Psoas muscle (tissue), 7 donors: ENCODE measurements at regions not wholly inside any gene's neighbourhood (a gene's known extent, or its start where the extent isn't known, plus 50 kb on each side); places are given as distances from the start of the nearest gene placed in this dataset.

Experiments
- ATAC-seq, 4 donors: fragments of 200-7000 bp; cut with Tn5 transposase; one replicate each; pipeline ENCODE4 v1.9.1; 2020; ENCODE audit warnings: moderate library complexity in 3 of 4, mild to moderate bottlenecking in 2 of 4
- DNase-seq, 2 donors: peaks; one replicate each; pipeline ENCODE4 v3.0.0-alpha.2; 2020
- H3K27ac ChIP-seq: fragments of 200-600 bp; one replicate; pipeline ENCODE4 v1.8.0; 2022
- H3K27me3 ChIP-seq, 3 donors: fragments of 200-600 bp in 1 of 3; one replicate each; pipeline versions ENCODE4 v1.6.1 to v1.8.0; 2013 to 2022; ENCODE audit warnings: low read length in 2 of 3, mild to moderate bottlenecking in 2 of 3, moderate library complexity in 1 of 3; ENCODE audit not compliant: insufficient read depth in 3 of 3
- H3K36me3 ChIP-seq, 2 donors: fragments of 200-600 bp in 1 of 2; one replicate each; pipeline versions ENCODE4 v1.6.1 to v1.8.0; 2013 to 2022; ENCODE audit warnings: low read depth in 1 of 2, mild to moderate bottlenecking in 1 of 2, moderate library complexity in 1 of 2; ENCODE audit not compliant: insufficient read depth in 1 of 2
- H3K4me1 ChIP-seq: fragments of 200-600 bp; one replicate; pipeline ENCODE4 v1.8.0; 2022
- H3K4me3 ChIP-seq: fragments of 200-600 bp; one replicate; pipeline ENCODE4 v1.8.0; 2022; ENCODE audit warnings: mild to moderate bottlenecking
- H3K9me3 ChIP-seq: fragments of 200-600 bp; one replicate; pipeline ENCODE4 v1.8.0; 2022
- WGBS, 3 donors: extraction: QIAGEN DNeasy Blood & Tissue Kit; methylation state at CpG; one replicate each; pipeline versions ENCODE4 v1.1.6 to v1.1.7; 2013; 5-methylcytosine and 5-hydroxymethylcytosine counted together
- intact Hi-C, 2 donors: fragments of 100-400 bp; cut with DNase I; formaldehyde crosslinking; loops; one replicate each; pipeline versions ENCODE4 v1.11.0 to v1.14.2; 2022
- TF ChIP-seq, protein P1 (sequence below): fragments of 200-600 bp; IDR thresholded peaks from one replicate; pipeline ENCODE4 v1.8.0; 2022; ENCODE audit warnings: antibody characterized with exemption
- donor health status: healthy with polysubstance abuse.
- donor health status: DM: no; HTN: no; CAD: no; lungs with moderate emphysema.
- donor health status: Bipolar disorder and iron deficiency.
- donor health status: healthy.
- donor health status: DM: yes; HTN: yes; CAD: no.
- donor health status: DM: no; HTN: no; CAD: no.
- donor health status: DM: yes; HTN: yes; CAD: no.

DNA sequence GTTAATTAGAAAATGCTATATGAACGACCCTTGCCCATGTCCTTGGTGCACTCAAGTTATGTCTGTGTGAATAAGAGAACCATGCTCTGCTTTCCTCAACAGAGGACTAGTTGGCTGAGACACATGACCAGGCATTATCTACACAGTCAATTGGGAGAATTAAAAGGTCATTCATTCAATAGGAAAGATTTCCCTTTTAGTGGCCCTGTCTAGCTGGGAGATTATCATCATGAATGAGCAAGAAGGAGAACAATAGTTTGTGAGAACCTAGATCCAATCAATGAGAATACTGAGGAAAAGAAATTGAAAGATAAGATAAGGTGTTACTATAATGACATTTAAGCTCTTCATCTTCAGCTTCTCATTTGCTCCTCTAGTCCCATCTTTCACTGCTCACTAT lies 1033.4 kb upstream of the LCORL start:
- H3K4me3 ChIP-seq: no peak overlapping the region
- ATAC-seq (no peak), DNase-seq (no peak)
- 35 to 46% (median 41%) methylated on average over 1 of the region's 1 CpG for WGBS, 3 donors
- H3K4me1 ChIP-seq: no peaks in the 10 kb centered on the region
- no peak overlapping the region for H3K27ac ChIP-seq
- H3K27me3 ChIP-seq: no peaks in the 10 kb centered on the region
- TF ChIP-seq, protein P1, sequence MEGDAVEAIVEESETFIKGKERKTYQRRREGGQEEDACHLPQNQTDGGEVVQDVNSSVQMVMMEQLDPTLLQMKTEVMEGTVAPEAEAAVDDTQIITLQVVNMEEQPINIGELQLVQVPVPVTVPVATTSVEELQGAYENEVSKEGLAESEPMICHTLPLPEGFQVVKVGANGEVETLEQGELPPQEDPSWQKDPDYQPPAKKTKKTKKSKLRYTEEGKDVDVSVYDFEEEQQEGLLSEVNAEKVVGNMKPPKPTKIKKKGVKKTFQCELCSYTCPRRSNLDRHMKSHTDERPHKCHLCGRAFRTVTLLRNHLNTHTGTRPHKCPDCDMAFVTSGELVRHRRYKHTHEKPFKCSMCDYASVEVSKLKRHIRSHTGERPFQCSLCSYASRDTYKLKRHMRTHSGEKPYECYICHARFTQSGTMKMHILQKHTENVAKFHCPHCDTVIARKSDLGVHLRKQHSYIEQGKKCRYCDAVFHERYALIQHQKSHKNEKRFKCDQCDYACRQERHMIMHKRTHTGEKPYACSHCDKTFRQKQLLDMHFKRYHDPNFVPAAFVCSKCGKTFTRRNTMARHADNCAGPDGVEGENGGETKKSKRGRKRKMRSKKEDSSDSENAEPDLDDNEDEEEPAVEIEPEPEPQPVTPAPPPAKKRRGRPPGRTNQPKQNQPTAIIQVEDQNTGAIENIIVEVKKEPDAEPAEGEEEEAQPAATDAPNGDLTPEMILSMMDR: no peak
- intact Hi-C loops: no loop called here
- H3K36me3 ChIP-seq: no peaks in the 10 kb centered on the region
- no peaks in the 10 kb centered on the region for H3K9me3 ChIP-seq

DNA sequence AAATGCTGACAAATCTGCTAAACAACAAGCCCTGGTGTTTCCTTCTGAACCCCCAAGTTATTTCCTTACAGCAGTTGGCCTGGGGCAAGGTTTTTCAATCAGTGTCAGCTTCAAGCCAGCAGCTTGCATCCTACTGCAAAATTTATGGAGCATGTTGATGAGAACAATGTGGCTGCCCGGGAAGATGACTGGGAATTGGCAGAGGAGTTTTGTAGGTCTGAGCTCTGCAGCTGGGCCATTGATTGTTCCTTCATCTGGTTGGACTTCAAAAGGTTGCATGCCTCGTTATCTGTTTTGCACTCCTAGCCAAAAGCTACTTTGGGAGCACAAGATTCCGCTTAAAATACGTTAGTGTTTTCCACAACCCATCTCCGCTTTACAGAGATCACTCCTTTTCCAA lies 1030.3 kb upstream of the LCORL start:
- DNase-seq: no peak
- Histone ChIP-seq H3K9me3 (no peaks in the 10 kb centered on the region), H3K27me3 (no peaks in the 10 kb centered on the region), H3K36me3 (no peaks in the 10 kb centered on the region), H3K27ac (no peak overlapping the region), H3K4me3 (no peak overlapping the region), H3K4me1 (no peaks in the 10 kb centered on the region)
- ATAC-seq: no peak
- TF ChIP-seq, protein P1: no peak
- WGBS, 3 donors: 17 to 28% (median 26%) methylated on average over 5 of the region's 5 CpGs
- intact Hi-C loops: no loop called here

DNA sequence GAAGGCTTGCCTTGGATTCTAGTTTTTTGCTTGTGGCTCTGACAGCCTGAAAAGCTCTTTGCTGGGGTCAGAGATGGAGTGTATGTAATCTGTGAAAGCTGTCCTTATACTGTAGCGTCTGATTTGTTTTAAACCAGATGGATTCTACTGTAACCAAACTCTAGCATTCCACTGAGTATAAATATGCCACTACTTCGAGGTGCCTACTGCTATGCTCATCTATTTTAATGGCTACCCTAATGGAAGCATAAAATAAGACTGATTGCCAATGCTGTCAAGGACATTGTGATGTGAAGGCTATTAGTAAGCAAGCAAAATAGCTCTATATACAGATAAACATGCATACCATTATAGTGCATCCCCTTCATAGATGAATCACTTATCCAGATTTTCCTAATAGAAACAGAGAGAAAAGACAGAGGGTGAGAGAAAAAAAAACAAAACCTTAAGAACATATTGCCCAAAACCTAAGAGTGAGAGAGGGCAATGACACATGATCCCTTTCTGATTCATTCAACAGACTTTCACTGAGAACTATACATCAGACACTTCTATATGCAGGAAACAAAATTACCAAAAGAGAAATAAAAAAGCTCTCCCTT lies 1025.8 kb upstream of the LCORL start:
- no peak for ATAC-seq
- Histone ChIP-seq H3K4me1 (no peaks in the 10 kb centered on the region), H3K4me3 (no peak overlapping the region), H3K36me3 (no peaks in the 10 kb centered on the region), H3K27ac (no peak overlapping the region), H3K27me3 (no peaks in the 10 kb centered on the region), H3K9me3 (no peaks in the 10 kb centered on the region)
- intact Hi-C loops: no loop called here
- 36 to 41% (median 39%) methylated on average over 2 of the region's 2 CpGs for WGBS, 3 donors
- DNase-seq: no peak
- TF ChIP-seq, protein P1: no peak

- Histone ChIP-seq H3K36me3 (no peaks in the 10 kb centered on the region), H3K27me3 (no peaks in the 10 kb centered on the region), H3K9me3 (no peaks in the 10 kb centered on the region), H3K4me3 (no peak overlapping the region), H3K4me1 (no peaks in the 10 kb centered on the region), H3K27ac (no peak overlapping the region)
- 82 to 92% (median 82%) methylated on average over 3 of the region's 3 CpGs for WGBS, 3 donors
- TF ChIP-seq, protein P1: no peak
- DNase-seq: no peak
- ATAC-seq: no peak
- intact Hi-C loops: no loop called here
These were observed 1018.3 kb upstream of the LCORL start for GRCh38 chr4:19039816-19040215.

DNA sequence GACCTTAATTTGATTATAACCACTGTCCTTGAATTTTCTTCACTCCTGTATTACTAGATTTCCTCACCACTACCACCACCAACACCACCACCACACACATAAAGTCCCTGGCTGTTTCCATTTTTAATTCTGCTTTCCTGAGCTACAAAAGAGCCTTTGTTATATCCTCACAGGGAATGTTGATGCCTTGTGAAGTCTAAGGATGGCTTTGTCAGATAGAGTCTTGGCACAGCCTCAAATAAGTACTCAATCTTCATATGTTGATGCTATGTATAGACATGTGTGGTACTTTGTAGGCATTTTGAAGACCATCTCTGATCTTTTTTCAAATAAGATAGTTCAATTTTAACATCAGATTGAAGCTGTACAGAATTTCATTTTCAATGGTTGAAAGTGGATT lies 1016.7 kb upstream of the LCORL start:
- intact Hi-C loops: no loop called here
- no peak for DNase-seq
- no peaks in the 10 kb centered on the region for H3K27me3 ChIP-seq
- no peaks in the 10 kb centered on the region for H3K9me3 ChIP-seq
- no peak overlapping the region for H3K27ac ChIP-seq
- no peak for ATAC-seq
- no peak overlapping the region for H3K4me3 ChIP-seq
- H3K4me1 ChIP-seq: no peaks in the 10 kb centered on the region
- TF ChIP-seq, protein P1: no peak
- no peaks in the 10 kb centered on the region for H3K36me3 ChIP-seq
